Esophagus mucosa (tissue), 1 donor: ENCODE measurements at regions not wholly inside any gene's neighbourhood (a gene's known extent, or its start where the extent isn't known, plus 50 kb on each side); places are given as distances from the start of the nearest gene placed in this dataset.
"Not testable (repeated sequence)": the region's sequence is repeated elsewhere in the genome, so short reads cannot be mapped to it uniquely, and the experiment has no call there.

Experiments used
- ATAC-seq: fragments of 200-7000 bp; cut with Tn5 transposase; one replicate; pipeline ENCODE4 v1.9.1; 2020
- donor health status: DM: yes; HTN: yes; CAD: no.

- ATAC-seq = peak; percentile 56
Measured at GRCh38 chr4:26048378-26048882, 134.4 kb downstream of the SMIM20 start.

GRCh38 chr4:26048950-26049349 lies 134.9 kb downstream of the SMIM20 start:
- no peak for ATAC-seq

DNA sequence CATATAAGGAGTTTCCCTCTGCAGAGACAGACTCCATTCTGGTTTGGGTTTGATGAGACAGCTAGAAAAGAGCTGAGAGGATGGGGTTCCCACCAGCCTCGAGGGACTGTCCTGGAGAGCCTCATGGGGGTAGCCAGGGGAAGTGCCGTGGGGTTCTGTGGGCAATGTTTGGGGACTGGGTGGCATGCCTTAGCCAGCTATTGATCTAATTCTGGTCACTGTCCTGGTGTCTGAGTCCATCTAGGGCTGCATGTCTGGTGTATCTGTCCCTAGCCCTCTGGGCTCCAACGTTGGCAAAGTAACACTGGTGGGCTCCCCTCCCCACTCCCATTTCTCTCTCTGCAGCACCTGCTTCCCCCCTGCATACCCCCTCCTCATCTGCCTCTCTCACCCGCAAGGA lies 135.4 kb downstream of the SMIM20 start:
- no peak for ATAC-seq

DNA sequence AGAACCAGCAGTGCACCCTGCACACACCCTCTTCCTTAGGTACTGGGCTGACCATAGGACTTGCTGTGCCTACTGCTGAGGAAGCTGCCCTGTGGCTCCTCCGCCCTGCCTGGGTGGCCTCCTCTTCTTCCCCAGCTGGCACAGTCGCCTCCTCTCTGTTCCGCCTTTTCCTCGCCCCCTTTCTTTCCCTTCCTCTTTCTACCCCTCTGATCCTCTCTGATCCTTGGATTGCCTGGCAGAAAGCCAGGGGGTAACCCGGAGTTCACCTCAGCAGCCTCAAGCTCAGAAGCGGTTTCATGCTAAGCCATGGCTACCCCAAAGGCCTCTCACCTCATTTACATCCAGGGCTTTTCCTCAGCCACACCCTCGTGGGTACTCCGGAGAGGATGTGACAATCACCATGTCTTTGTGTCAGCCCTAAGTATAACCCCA lies 136.2 kb downstream of the SMIM20 start:
- no peak for ATAC-seq

GRCh38 chr4:26050671-26051070 lies 136.7 kb downstream of the SMIM20 start:
- no peak for ATAC-seq

DNA sequence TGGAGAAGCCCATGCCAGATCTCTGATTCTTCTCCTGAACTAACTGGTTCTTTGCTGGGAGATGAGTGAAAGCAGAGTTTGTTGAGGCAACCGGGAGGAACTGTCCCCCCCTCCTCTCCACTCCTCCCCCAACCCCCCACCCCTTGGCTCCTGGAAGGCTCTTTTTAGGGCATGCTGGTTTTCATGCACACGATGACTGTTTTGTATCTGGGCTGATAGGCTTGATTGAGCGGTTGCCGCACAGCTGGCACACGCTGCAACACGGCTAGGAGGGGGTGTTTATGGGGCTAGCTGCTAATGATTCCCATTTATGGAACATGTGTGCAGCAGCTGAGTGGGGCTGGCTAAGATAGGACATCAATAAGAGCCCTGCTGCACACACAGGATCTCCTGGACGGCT lies 137.2 kb downstream of the SMIM20 start:
- no peak for ATAC-seq

DNA sequence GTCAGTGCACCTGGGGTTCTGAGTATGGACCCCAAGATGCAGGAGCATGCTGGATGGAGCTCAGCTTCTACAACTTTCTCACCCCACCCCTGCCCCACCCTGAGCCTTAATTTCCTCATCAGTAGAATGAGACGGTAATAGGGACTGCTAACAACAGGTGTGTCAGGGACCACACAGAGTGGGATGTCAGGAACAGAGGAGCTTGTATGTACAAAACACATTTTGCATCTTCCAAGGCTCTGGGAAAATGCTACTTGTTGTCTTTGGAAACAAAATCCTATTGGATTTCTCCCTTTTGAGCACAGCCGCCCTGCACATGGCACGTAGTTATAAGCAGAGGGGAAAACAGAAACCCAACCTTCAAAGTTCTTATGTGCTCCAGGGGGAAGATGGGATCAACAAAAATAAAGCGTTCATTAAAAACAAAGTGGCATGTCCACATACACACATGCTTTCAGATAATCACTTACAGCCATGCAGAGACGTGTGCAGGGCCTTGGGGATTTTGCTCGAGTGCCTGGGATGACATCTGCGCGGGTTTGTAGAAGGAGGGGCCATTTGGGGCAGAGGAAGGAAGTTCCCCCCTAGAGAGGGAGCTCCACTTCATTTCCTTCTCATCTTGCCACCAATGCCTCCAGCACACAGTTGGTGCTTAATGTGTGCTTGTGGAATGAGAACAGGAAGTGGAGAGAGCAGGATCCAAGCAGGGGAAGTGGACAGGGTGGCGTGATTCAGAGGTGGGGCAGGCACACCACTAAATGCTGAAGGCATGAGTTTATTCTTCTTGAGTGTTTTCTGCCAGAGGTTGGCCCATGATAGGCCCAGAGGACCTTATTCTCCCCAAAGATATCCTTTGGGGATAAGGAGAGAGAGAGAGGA lies 138.9 kb downstream of the SMIM20 start:
- ATAC-seq = no peak

- ATAC-seq = no peak
Measured at GRCh38 chr4:26053761-26054160, 139.7 kb downstream of the SMIM20 start.

DNA sequence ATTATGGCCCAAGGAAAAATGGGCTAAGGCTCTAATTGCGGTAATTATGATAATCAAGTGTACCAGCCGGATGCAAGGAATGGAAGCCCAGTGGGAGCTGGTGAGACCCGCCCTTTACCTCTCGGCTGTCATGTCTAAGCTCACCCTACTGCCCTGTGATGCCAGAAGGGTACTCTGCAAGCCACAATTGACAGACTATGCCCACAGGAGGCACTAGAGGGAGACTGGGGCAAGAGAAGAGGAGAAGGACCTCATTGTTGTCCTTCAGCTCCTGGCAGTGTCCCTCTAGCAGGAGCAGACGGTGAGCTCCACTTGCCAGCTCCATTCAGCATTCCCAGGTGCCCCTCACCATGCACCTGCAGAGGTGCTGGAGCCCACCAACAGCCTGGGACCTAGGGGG lies 141.8 kb downstream of the SMIM20 start:
- ATAC-seq = no peak

- ATAC-seq = no peak
Measured at GRCh38 chr4:26056406-26056805, 142.4 kb downstream of the SMIM20 start.

GRCh38 chr4:26057839-26058238 lies 143.8 kb downstream of the SMIM20 start:
- not testable (repeated sequence) for ATAC-seq

DNA sequence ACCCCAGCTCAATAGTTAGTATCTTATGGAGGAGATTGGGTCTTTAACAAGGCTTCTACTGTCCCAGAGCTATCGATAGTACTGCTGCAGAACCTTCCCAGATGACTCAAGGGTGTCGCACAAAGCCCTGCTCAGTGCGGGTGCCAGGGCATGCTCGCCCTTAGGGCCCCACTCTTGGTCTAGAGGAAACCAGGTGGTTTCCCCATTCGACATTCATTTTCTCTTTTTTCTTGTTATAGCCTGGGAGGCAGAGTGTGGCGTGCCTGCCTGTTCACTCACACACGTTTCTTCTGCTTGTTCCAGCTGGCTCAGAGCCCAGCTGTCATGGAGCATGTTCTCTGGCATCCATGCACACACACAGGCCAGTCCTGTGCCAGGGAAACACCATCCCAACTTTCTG lies 144.5 kb downstream of the SMIM20 start:
- ATAC-seq = peak; percentile 81

- ATAC-seq = no peak
Measured at GRCh38 chr4:26059391-26060154, 145.6 kb downstream of the SMIM20 start.

- ATAC-seq = no peak
Measured at GRCh38 chr4:26060286-26060685, 146.3 kb downstream of the SMIM20 start.

GRCh38 chr4:26061248-26061986 lies 147.4 kb downstream of the SMIM20 start:
- peak; percentile 69 for ATAC-seq

DNA sequence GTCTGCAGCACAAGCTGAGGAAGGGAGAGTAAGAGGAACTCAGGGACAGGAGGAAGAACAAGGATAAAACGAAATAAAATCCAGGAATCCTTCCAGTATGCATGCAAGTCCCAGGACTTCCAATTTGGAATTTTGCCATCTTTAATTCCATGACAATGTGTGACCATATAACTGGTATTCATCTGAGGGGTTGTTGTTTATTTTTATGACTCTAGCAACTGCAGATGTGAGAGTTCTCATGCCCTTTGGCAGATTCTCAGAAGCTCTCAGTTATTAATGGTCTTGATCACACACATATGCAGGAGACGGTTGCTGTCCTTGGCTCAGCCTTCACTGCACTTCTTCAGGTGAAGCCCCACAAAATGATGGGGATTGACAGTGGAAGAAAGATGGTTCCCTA lies 148.2 kb downstream of the SMIM20 start:
- no peak for ATAC-seq

GRCh38 chr4:26064009-26064408 lies 150.0 kb downstream of the SMIM20 start:
- not testable (repeated sequence) for ATAC-seq

DNA sequence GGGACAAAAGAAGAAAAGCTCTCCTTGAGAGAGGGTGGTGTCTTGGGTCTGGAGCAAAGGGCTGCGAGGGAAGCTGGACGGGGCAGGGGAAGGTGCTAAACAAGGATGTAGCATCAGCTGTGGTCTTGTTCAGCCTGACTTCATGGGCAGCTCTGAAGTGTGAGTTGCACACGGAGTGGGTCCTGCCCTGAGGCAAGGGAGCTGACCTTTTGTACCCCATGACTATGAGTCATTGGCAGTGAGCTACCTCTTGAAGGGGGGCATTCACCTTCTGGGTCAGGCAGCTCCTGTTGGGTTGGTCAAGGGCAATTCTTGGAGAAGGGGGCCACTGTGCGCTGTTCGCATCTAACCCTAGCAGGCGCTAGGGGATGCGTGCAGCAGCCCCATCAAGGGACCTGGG lies 151.8 kb downstream of the SMIM20 start:
- ATAC-seq = no peak

DNA sequence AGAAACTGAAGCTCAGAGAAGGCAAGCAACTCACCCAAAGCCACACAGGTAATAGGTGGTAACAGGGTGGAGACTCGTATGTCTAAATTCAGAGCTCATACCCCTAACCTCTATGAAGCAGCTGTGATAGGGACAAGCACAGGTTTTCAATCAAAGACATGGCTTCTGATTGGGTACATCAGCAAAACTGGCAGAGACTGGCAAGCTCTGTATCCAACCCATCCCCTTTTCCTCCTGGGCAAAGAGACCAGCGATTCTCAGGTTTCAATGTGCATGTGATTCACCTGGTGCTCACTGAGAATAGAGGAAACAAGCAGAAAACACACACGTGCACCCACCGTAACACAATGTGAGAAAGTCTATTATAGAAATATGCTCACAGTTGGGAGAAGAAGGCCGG lies 153.0 kb downstream of the SMIM20 start:
- ATAC-seq = no peak

GRCh38 chr4:26069218-26069617 lies 155.2 kb downstream of the SMIM20 start:
- no peak for ATAC-seq

GRCh38 chr4:26071688-26072087 lies 157.7 kb downstream of the SMIM20 start:
- no peak for ATAC-seq

GRCh38 chr4:26073886-26074560 lies 160.0 kb downstream of the SMIM20 start:
- ATAC-seq = no peak
